ENCODE measurements at regions not wholly inside any gene's neighbourhood (a gene's known extent, or its start where the extent isn't known, plus 50 kb on each side); places are given as distances from the start of the nearest gene placed in this dataset.

DNA sequence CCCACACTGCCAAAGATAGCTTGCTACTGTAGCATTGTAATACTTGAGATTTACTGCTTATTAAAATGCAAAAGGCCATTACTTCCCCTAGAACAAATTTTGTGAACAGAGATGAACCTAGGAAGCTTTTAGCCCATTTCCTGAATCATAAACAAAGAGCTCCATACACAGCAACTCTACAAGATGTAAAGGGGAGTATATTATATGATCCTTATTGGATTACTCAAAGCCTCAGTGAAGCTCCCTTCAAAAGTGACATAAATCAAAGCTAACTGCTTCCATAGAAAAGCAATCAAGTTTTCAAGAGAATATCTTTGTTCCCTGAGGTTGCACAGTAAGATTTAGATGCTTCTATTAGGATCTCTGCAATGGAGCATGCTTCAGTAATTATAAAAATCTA is 629.8 kb downstream of the EFNA5 start:
- TF ChIP-seq L3MBTL2 (conservative IDR thresholded peaks at IDR 0.05): no peak
- no peak for TF ChIP-seq FOXK2 (IDR thresholded peaks at IDR 0.05)
- no peak for TF ChIP-seq LEF1 (IDR thresholded peaks at IDR 0.05; ENCODE audit: borderline replicate concordance)
- no peak for TF ChIP-seq ARNT (IDR thresholded peaks at IDR 0.05)

All from HEK293T (cell line).